ENCODE measurements at regions not wholly inside any gene's neighbourhood (a gene's known extent, or its start where the extent isn't known, plus 50 kb on each side); places are given as distances from the start of the nearest gene placed in this dataset.

DNA sequence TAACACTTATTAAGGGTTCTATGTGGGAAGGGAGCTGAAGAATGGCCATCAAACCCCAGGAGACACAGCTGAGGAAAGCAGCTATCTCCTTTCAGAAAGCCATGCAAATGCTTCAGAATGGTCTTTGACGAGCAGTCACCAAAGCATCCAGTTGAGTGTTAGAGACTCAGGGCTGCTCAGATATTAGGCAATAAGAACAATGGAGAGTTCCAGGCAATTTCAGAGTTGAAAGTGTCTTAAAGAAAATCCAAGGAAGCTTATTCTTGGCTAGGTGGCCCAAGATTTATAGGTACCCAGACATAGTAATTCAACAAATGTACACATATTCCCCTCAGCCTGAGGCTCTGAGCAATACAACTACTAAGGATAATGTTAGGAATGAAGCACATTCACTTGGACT is 180.1 kb upstream of the SOX4 start:
- no peak for DNase-seq (ENCODE audit: low read depth)
- H3K4me3 ChIP-seq (ENCODE audit: low read depth, low read length): no peak overlapping the region
- TF ChIP-seq, protein P1, sequence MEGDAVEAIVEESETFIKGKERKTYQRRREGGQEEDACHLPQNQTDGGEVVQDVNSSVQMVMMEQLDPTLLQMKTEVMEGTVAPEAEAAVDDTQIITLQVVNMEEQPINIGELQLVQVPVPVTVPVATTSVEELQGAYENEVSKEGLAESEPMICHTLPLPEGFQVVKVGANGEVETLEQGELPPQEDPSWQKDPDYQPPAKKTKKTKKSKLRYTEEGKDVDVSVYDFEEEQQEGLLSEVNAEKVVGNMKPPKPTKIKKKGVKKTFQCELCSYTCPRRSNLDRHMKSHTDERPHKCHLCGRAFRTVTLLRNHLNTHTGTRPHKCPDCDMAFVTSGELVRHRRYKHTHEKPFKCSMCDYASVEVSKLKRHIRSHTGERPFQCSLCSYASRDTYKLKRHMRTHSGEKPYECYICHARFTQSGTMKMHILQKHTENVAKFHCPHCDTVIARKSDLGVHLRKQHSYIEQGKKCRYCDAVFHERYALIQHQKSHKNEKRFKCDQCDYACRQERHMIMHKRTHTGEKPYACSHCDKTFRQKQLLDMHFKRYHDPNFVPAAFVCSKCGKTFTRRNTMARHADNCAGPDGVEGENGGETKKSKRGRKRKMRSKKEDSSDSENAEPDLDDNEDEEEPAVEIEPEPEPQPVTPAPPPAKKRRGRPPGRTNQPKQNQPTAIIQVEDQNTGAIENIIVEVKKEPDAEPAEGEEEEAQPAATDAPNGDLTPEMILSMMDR (IDR thresholded peaks at IDR 0.05; ENCODE audit: low read depth, low read length, missing control alignments): no peak

DNA sequence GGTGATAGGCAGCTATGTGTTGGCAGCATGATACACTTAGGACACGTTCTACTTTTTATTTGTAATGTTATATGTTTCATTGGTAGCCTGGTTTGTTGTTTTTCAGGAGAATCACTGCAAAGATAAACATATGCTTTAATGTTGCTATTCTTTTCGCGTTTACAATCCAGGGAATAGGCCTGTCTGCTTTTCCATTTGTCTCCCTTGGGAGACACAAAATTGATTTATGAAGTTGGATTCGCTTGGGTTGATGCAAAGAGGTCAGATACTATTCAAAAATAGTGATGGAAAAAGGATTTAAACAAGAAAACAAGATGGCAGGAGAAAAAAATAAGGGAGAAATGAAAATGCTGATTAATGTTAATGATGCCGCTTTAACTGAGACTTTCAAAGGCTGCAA is 179.5 kb upstream of the SOX4 start:
- TF ChIP-seq, protein P1 (IDR thresholded peaks at IDR 0.05; ENCODE audit: low read depth, low read length, missing control alignments): no peak
- H3K4me3 ChIP-seq (ENCODE audit: low read depth, low read length): no peak overlapping the region
- DNase-seq (ENCODE audit: low read depth): no peak

DNA sequence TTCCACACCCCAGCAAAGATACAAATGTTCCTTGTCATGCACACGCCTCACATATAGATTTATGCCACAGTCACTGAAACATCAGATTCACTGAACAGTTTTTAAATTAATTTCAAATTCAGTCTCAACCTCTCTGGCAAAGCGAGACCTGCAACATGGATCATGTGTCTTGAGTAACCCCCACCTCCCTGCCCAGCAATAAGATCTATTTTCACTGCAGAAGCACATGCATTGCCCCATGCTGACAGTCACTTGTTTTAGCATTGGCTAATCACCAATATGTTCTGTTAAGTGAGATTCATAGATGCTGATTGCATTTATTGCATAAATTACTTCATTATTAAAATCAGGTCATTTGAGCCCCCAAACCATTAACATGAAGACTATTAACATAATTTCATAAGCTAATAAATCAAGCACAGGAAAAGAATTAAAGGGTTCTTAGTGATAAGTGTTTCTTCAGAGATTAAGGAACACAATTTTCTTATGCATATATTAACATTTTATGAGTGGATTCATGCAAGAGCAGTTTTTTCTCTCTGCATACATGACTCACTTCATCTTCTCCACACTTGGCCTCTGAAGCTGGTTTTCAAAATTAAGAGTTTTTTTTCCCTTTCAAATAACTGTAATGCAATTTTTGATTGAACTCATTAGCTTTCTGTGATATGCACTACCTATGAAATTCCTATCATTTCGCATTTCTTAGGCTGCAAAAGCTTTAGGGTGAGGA is 173.2 kb upstream of the SOX4 start:
- H3K4me3 ChIP-seq (ENCODE audit: low read depth, low read length): no peak overlapping the region
- TF ChIP-seq, protein P1 (IDR thresholded peaks at IDR 0.05; ENCODE audit: low read depth, low read length, missing control alignments): no peak
- DNase-seq (ENCODE audit: low read depth): no peak

DNA sequence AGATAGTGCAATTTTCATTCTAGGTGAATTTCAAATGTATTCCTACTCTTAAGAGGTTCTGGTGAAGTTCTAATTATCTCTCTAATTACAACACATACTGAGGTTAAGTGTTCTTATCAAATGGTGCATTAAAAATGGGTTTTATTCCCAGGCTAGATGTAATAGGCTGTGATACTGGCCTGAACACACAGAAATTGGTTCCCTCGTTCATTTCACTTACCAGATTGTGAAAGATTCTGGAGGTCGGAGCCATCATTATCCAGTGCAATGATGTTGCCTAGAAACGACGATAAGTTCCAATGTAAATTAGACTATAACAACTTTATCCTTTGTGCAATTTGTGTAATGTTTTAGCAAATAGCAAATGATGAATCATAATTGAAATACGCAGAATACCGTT is 172.6 kb upstream of the SOX4 start:
- DNase-seq (ENCODE audit: low read depth): no peak
- no peak overlapping the region for H3K4me3 ChIP-seq (ENCODE audit: low read depth, low read length)
- TF ChIP-seq, protein P1 (IDR thresholded peaks at IDR 0.05; ENCODE audit: low read depth, low read length, missing control alignments): no peak

DNA sequence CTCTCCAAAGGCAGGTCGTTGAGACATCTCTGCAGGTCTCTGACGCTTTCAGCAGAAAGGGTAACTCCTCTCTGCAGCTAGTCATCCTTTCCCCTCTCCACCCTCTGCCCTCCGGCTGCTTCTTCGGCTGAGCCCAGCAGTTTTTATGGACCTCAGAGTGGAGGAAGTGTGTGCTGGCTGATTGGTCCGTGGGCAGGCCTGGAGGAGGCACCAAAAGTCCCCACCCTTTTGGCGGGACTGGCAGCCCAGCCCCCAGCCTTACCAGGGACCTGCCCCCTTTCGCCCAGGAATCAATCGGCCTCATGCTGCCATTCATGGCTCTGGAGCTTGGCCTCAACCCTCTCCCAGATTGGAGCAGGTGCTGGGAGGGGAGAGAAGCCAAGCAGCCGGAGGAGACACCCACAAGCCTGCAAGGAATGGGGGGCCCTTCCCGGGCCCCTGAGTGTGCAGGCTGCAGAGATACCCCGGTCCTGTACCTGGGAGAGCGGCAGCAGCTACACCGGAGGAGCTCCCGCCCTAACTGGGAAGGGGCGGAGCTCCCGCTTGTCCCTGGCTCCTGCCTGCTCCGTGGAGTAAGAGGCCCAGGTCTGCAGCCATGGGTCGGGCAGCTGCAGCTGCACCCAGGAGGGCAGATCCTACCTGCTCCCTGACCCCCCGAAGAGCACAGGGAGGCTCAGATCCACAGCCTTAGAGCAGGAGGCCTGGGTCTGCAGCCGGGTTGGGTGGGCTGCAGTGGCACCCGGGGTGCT is 170.3 kb upstream of the SOX4 start:
- TF ChIP-seq, protein P1 (IDR thresholded peaks at IDR 0.05; ENCODE audit: low read depth, low read length, missing control alignments): no peak
- no peak overlapping the region for H3K4me3 ChIP-seq (ENCODE audit: low read depth, low read length)
- DNase-seq (ENCODE audit: low read depth): no peak

DNA sequence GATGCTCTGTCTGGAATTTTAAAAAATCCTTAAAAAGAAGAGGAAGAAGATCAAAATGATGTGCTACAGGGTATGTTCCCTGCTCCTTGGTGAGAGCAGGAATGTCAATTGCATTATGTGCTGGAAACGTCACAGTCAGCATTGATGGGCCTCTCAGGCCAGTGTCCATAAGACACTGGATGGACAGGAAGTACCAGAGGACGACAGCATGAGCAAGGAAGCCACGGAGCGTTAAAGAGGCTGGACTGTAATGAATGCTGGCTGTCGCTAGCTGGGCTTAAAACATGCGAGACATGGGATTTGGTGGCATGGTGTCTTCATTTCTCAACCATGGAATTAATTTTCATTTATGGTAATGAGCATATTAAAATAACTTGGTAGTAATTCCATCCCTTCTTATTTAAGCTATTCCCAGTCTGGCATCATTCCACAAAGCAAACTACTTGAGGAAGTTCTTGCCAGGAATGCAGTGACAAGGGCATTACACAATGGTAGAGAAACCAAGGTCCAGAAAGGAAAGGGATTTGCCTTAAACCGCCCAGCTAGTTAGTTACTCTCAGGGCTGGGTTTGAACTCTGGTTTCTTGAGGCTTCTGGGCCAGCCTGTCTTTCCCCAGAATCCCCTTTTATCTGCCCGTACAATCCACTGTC is 166.6 kb upstream of the SOX4 start:
- DNase-seq (ENCODE audit: low read depth): no peak
- TF ChIP-seq, protein P1 (IDR thresholded peaks at IDR 0.05; ENCODE audit: low read depth, low read length, missing control alignments): no peak
- no peak overlapping the region for H3K4me3 ChIP-seq (ENCODE audit: low read depth, low read length)
